ENCODE measurements at regions not wholly inside any gene's neighbourhood (a gene's known extent, or its start where the extent isn't known, plus 50 kb on each side); places are given as distances from the start of the nearest gene placed in this dataset.
"Not testable (repeated sequence)": the region's sequence is repeated elsewhere in the genome, so short reads cannot be mapped to it uniquely, and the experiment has no call there.

GRCh38 chr6:167208819-167209576 lies 51.2 kb upstream of the GPR31 start:
- no peak for DNase-seq (ENCODE audit: extremely low read depth in 1 of 11, low read depth in 9 of 11, low spot score in 4 of 11)

DNA sequence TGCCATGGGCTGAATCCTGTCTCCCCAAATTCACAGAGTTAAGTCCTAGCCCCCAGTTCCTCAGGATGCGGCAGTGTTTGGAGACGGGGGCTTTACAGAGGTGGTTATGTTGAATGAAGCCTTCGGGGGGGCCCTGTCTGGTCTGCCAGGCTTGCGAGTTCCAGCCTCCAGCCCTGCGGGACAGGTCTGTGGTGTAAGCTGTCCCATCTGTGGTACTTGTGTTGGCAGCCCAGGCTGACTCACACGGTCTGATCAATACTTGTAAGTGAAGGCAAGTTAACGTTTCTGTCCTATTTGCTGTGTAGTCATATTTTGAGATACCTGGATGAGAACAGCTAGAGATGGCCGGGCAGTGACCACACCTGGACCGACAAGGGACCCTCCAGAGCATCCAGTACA lies 51.8 kb upstream of the GPR31 start:
- DNase-seq (ENCODE audit: extremely low read depth in 1 of 11, low read depth in 9 of 11, low spot score in 4 of 11) = no peak

GRCh38 chr6:167210375-167211294 lies 52.9 kb upstream of the GPR31 start:
- DNase-seq (ENCODE audit: extremely low read depth in 1 of 11, low read depth in 9 of 11, low spot score in 4 of 11) = peak in 1 of 11 donors; percentile 16

GRCh38 chr6:167211295-167211648 lies 53.5 kb upstream of the GPR31 start:
- DNase-seq (ENCODE audit: extremely low read depth in 1 of 11, low read depth in 9 of 11, low spot score in 4 of 11) = no peak

- DNase-seq (ENCODE audit: extremely low read depth in 1 of 11, low read depth in 9 of 11, low spot score in 4 of 11) = no peak
Measured at GRCh38 chr6:167211881-167212712, 54.3 kb upstream of the GPR31 start.

GRCh38 chr6:167212713-167213005 lies 54.9 kb upstream of the GPR31 start:
- DNase-seq (ENCODE audit: extremely low read depth in 1 of 11, low read depth in 9 of 11, low spot score in 4 of 11) = no peak

- DNase-seq (ENCODE audit: extremely low read depth in 1 of 11, low read depth in 9 of 11, low spot score in 4 of 11) = no peak
Measured at GRCh38 chr6:167214206-167214605, 56.4 kb upstream of the GPR31 start.

- DNase-seq (ENCODE audit: extremely low read depth in 1 of 11, low read depth in 9 of 11, low spot score in 4 of 11) = not testable (repeated sequence)
Measured at GRCh38 chr6:167215429-167216250, 57.9 kb upstream of the GPR31 start.

GRCh38 chr6:167216390-167217050 lies 58.7 kb upstream of the GPR31 start:
- DNase-seq (ENCODE audit: extremely low read depth in 1 of 11, low read depth in 9 of 11, low spot score in 4 of 11) = not testable (repeated sequence)

- not testable (repeated sequence) for DNase-seq (ENCODE audit: extremely low read depth in 1 of 11, low read depth in 9 of 11, low spot score in 4 of 11)
Measured at GRCh38 chr6:167217073-167217472, 59.3 kb upstream of the GPR31 start.

GRCh38 chr6:167217951-167218759 lies 60.4 kb upstream of the GPR31 start:
- DNase-seq (ENCODE audit: extremely low read depth in 1 of 11, low read depth in 9 of 11, low spot score in 4 of 11) = not testable (repeated sequence)

DNA sequence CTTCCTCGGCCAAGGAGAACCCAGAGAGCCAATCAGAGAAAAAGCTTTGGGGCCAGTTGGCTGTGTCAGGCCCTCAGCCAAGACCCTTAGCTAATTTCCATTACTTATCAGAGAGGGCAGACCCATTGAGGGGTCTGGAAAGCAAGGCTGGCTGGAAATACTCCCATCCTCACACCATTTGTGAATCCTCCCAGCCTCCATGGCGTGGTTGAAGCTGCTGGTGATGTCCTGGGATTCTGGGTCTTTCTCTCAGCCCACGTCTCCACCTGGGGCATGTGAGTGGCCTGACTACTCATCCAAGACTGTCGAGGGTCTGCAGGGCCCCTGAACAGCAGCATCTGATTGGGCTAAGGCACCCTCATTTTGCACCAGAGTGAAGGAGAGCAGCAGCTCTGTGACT lies 61.3 kb upstream of the GPR31 start:
- DNase-seq (ENCODE audit: extremely low read depth in 1 of 11, low read depth in 9 of 11, low spot score in 4 of 11) = not testable (repeated sequence)

DNA sequence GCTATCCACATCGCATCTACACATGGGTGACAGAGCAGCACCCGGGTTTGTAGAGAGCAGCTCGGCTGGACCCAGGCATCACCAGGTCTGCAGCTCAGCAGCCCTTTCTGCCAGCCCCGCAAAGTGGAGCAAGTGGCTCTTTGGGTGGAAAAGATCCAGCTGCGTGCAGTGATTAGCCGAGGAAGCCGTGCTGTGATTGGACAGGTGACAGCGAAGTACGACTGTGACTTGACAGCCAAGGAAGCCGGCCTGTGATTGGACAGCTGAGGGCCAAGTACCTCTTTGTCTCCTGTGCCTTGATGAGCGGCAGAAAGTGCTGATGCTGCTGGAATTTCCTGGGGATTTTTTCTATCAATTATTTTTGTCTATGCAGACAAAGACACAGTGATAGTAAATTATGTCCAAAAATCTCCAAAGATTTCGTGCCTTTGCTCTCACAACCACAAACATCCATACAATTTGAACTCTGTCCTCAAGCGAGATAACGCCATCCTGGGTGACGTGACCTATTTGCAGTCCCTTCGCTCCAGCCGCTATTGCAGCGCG lies 62.3 kb upstream of the GPR31 start:
- DNase-seq (ENCODE audit: extremely low read depth in 1 of 11, low read depth in 9 of 11, low spot score in 4 of 11) = no peak

GRCh38 chr6:167221400-167222201 lies 63.8 kb upstream of the GPR31 start:
- DNase-seq (ENCODE audit: extremely low read depth in 1 of 11, low read depth in 9 of 11, low spot score in 4 of 11) = no peak

DNA sequence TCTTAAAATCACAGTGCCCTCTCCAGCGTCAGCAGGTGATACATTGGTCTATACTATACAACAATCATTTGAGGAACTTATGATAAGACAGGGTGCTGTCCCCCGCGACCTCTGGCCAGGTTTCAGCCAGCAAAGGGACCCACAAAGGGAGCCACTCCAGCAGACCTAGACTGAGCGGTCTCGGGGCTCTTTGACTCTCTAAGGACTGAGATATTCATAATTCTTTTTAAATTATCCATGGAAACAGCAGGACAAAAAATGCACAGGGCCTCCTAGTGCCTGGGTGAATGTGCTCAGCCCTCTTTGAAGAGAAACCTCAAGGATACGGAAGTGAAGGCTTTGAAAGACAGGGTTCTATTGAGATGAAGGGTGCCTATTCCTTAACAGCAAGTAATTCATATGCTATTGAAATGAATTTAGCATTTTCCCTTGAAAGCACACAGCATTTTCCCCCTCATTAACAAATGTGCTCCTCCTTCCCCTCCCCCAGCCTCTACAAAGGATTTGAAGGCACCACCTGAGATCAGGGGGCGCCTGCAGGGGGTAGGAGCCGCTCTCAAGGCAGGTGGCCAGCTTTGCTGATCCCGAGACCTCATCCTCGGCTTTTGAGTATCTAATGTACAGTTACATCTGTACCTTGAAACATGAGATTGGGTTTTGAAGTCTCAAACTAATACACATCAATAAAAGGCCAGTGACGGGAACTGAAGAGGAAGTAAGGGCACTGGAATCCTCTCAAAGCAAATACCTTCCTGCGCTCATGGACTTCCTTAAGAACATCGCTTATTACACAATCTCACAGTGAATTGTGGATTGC lies 65.3 kb upstream of the UNC93A start:
- not testable (repeated sequence) for DNase-seq (ENCODE audit: extremely low read depth in 1 of 11, low read depth in 9 of 11, low spot score in 4 of 11)

GRCh38 chr6:167226383-167226685 lies 64.8 kb upstream of the UNC93A start:
- DNase-seq (ENCODE audit: extremely low read depth in 1 of 11, low read depth in 9 of 11, low spot score in 4 of 11) = no peak
